ENCODE measurements at regions not wholly inside any gene's neighbourhood (a gene's known extent, or its start where the extent isn't known, plus 50 kb on each side); places are given as distances from the start of the nearest gene placed in this dataset.

GRCh38 chr19:56930647-56931535, 90.4 kb upstream of the PEG3 start:
- no peak overlapping the region for H3K27ac ChIP-seq
- TF ChIP-seq CTCF (conservative IDR thresholded peaks at IDR 0.05), result no peak

GRCh38 chr19:56933014-56933705, 92.6 kb upstream of the PEG3 start:
- no peak for TF ChIP-seq CTCF (conservative IDR thresholded peaks at IDR 0.05)
- no peak overlapping the region for H3K27ac ChIP-seq

- H3K27ac ChIP-seq, result no peak overlapping the region
- TF ChIP-seq CTCF (conservative IDR thresholded peaks at IDR 0.05), result no peak
Observed at GRCh38 chr19:56934438-56935090, 94.0 kb upstream of the PEG3 start.

- TF ChIP-seq CTCF (conservative IDR thresholded peaks at IDR 0.05), result no peak
- no peak overlapping the region for H3K27ac ChIP-seq
Observed at GRCh38 chr19:56939951-56940350, 99.4 kb upstream of the PEG3 start.

GRCh38 chr19:56942756-56943155, 102.2 kb upstream of the PEG3 start:
- TF ChIP-seq CTCF (conservative IDR thresholded peaks at IDR 0.05), result no peak
- H3K27ac ChIP-seq, result no peak overlapping the region

GRCh38 chr19:56946159-56946558, 105.6 kb upstream of the PEG3 start:
- H3K27ac ChIP-seq, result no peak overlapping the region
- no peak for TF ChIP-seq CTCF (conservative IDR thresholded peaks at IDR 0.05)

- no peak overlapping the region for H3K27ac ChIP-seq
- no peak for TF ChIP-seq CTCF (conservative IDR thresholded peaks at IDR 0.05)
Observed at GRCh38 chr19:56947206-56947605, 106.7 kb upstream of the PEG3 start.
